T-helper 2 cell treated with Interferon-gamma antibody and Interleukin-4, amounts not matched to agents 5 μg/mL and 100 μg/mL, for 36 hours (primary cell): ENCODE measurements at regions not wholly inside any gene's neighbourhood (a gene's known extent, or its start where the extent isn't known, plus 50 kb on each side); places are given as distances from the start of the nearest gene placed in this dataset.

Experiments
- DNase-seq: peaks from one replicate; pipeline ENCODE4 v3.0.0; 2021; ENCODE audit warnings: low spot score
- H3K27ac Mint-ChIP-seq: one replicate; pipeline ENCODE4 v1.8.0; 2021; ENCODE audit warnings: mild to moderate bottlenecking, mixed read lengths
- H3K27me3 Mint-ChIP-seq: one replicate; pipeline ENCODE4 v1.8.0; 2021; ENCODE audit warnings: low read depth, mixed read lengths
- H3K36me3 Mint-ChIP-seq: one replicate; pipeline ENCODE4 v1.8.0; 2021; ENCODE audit warnings: low read depth, mixed read lengths
- H3K4me1 Mint-ChIP-seq: one replicate; pipeline ENCODE4 v1.8.0; 2021; ENCODE audit warnings: low read depth, mixed read lengths
- H3K4me3 Mint-ChIP-seq: one replicate; pipeline ENCODE4 v1.8.0; 2022; ENCODE audit warnings: mild to moderate bottlenecking, moderate library complexity, mixed read lengths
- H3K9me3 Mint-ChIP-seq: one replicate; pipeline ENCODE4 v1.8.0; 2021; ENCODE audit warnings: mixed read lengths

- H3K36me3 Mint-ChIP-seq, result no peaks in the 10 kb centered on the region
- H3K27ac Mint-ChIP-seq, result no peak overlapping the region
- DNase-seq, result no peak
- H3K9me3 Mint-ChIP-seq, result no peaks in the 10 kb centered on the region
- H3K4me1 Mint-ChIP-seq, result no peaks in the 10 kb centered on the region
- H3K4me3 Mint-ChIP-seq, result no peak overlapping the region
- H3K27me3 Mint-ChIP-seq, result no peaks in the 10 kb centered on the region
Measured at GRCh38 chr6:97427648-97428047, 144.6 kb upstream of the MMS22L start.

- DNase-seq, result no peak
Measured at GRCh38 chr6:97437087-97437486, 154.1 kb upstream of the MMS22L start.

GRCh38 chr6:97438011-97438671 lies 155.1 kb upstream of the MMS22L start:
- Mint-ChIP-seq H3K27ac (no peak overlapping the region), H3K36me3 (no peaks in the 10 kb centered on the region), H3K4me3 (no peak overlapping the region), H3K9me3 (no peaks in the 10 kb centered on the region), H3K27me3 (no peaks in the 10 kb centered on the region), H3K4me1 (no peaks in the 10 kb centered on the region)
- DNase-seq, result no peak

More at GRCh38 chr6:97437087-97437486, 154.1 kb upstream of the MMS22L start:
- Mint-ChIP-seq H3K9me3 (no peaks in the 10 kb centered on the region), H3K4me3 (no peak overlapping the region), H3K36me3 (no peaks in the 10 kb centered on the region), H3K4me1 (no peaks in the 10 kb centered on the region), H3K27ac (no peak overlapping the region), H3K27me3 (no peaks in the 10 kb centered on the region)

- Mint-ChIP-seq H3K27ac (no peak overlapping the region), H3K27me3 (no peaks in the 10 kb centered on the region), H3K4me3 (no peak overlapping the region), H3K9me3 (no peaks in the 10 kb centered on the region), H3K4me1 (no peaks in the 10 kb centered on the region), H3K36me3 (no peaks in the 10 kb centered on the region)
- no peak for DNase-seq
Measured at GRCh38 chr6:97440590-97441176, 157.7 kb upstream of the MMS22L start.

- peaks cover 2% of the 10 kb centered on the region for H3K27me3 Mint-ChIP-seq
- no peak overlapping the region for H3K27ac Mint-ChIP-seq
- no peaks in the 10 kb centered on the region for H3K9me3 Mint-ChIP-seq
- no peak for DNase-seq
- no peaks in the 10 kb centered on the region for H3K36me3 Mint-ChIP-seq
- no peak overlapping the region for H3K4me3 Mint-ChIP-seq
- H3K4me1 Mint-ChIP-seq, result no peaks in the 10 kb centered on the region
Measured at GRCh38 chr6:97443408-97444080, 160.5 kb upstream of the MMS22L start.

GRCh38 chr6:97445407-97445806 lies 162.4 kb upstream of the MMS22L start:
- H3K27me3 Mint-ChIP-seq, result peaks cover 2% of the 10 kb centered on the region
- DNase-seq, result no peak
- H3K27ac Mint-ChIP-seq, result no peak overlapping the region
- no peak overlapping the region for H3K4me3 Mint-ChIP-seq
- H3K36me3 Mint-ChIP-seq, result no peaks in the 10 kb centered on the region
- no peaks in the 10 kb centered on the region for H3K4me1 Mint-ChIP-seq
- H3K9me3 Mint-ChIP-seq, result no peaks in the 10 kb centered on the region

- H3K4me3 Mint-ChIP-seq, result no peak overlapping the region
- no peak for DNase-seq
- H3K4me1 Mint-ChIP-seq, result no peaks in the 10 kb centered on the region
- peaks cover 2% of the 10 kb centered on the region for H3K27me3 Mint-ChIP-seq
- H3K9me3 Mint-ChIP-seq, result no peaks in the 10 kb centered on the region
- H3K36me3 Mint-ChIP-seq, result no peaks in the 10 kb centered on the region
- H3K27ac Mint-ChIP-seq, result no peak overlapping the region
Measured at GRCh38 chr6:97449444-97449966, 166.5 kb upstream of the MMS22L start.

GRCh38 chr6:97450087-97450486 lies 167.1 kb upstream of the MMS22L start:
- peaks cover 2% of the 10 kb centered on the region for H3K27me3 Mint-ChIP-seq
- H3K4me3 Mint-ChIP-seq, result no peak overlapping the region
- no peak for DNase-seq
- H3K36me3 Mint-ChIP-seq, result no peaks in the 10 kb centered on the region
- H3K27ac Mint-ChIP-seq, result no peak overlapping the region
- H3K4me1 Mint-ChIP-seq, result no peaks in the 10 kb centered on the region
- H3K9me3 Mint-ChIP-seq, result no peaks in the 10 kb centered on the region

- Mint-ChIP-seq H3K4me1 (no peaks in the 10 kb centered on the region), H3K27me3 (peaks cover 3% of the 10 kb centered on the region), H3K4me3 (no peak overlapping the region), H3K27ac (no peak overlapping the region), H3K36me3 (no peaks in the 10 kb centered on the region), H3K9me3 (no peaks in the 10 kb centered on the region)
- DNase-seq, result no peak
Measured at GRCh38 chr6:97456070-97456469, 173.1 kb upstream of the MMS22L start.

GRCh38 chr6:97459535-97459934 lies 176.5 kb upstream of the MMS22L start:
- H3K4me3 Mint-ChIP-seq, result no peak overlapping the region
- H3K9me3 Mint-ChIP-seq, result no peaks in the 10 kb centered on the region

GRCh38 chr6:97459986-97460385 lies 177.0 kb upstream of the MMS22L start:
- Mint-ChIP-seq H3K4me1 (no peaks in the 10 kb centered on the region), H3K27me3 (peaks cover 3% of the 10 kb centered on the region), H3K36me3 (no peaks in the 10 kb centered on the region), H3K4me3 (no peak overlapping the region), H3K27ac (no peak overlapping the region), H3K9me3 (no peaks in the 10 kb centered on the region)
- DNase-seq, result no peak

More at GRCh38 chr6:97459535-97459934, 176.5 kb upstream of the MMS22L start:
- DNase-seq, result no peak
- H3K4me1 Mint-ChIP-seq, result no peaks in the 10 kb centered on the region
- no peak overlapping the region for H3K27ac Mint-ChIP-seq
- H3K36me3 Mint-ChIP-seq, result no peaks in the 10 kb centered on the region
- peaks cover 3% of the 10 kb centered on the region for H3K27me3 Mint-ChIP-seq

- H3K27ac Mint-ChIP-seq, result no peak overlapping the region
- no peaks in the 10 kb centered on the region for H3K4me1 Mint-ChIP-seq
- DNase-seq, result no peak
- H3K36me3 Mint-ChIP-seq, result no peaks in the 10 kb centered on the region
- H3K9me3 Mint-ChIP-seq, result no peaks in the 10 kb centered on the region
- H3K27me3 Mint-ChIP-seq, result peaks cover 3% of the 10 kb centered on the region
- no peak overlapping the region for H3K4me3 Mint-ChIP-seq
Measured at GRCh38 chr6:97460394-97461080, 177.5 kb upstream of the MMS22L start.

- no peak for DNase-seq
- H3K4me3 Mint-ChIP-seq, result no peak overlapping the region
- peaks cover 3% of the 10 kb centered on the region for H3K27me3 Mint-ChIP-seq
- no peaks in the 10 kb centered on the region for H3K4me1 Mint-ChIP-seq
- H3K9me3 Mint-ChIP-seq, result no peaks in the 10 kb centered on the region
- H3K27ac Mint-ChIP-seq, result no peak overlapping the region
- no peaks in the 10 kb centered on the region for H3K36me3 Mint-ChIP-seq
Measured at GRCh38 chr6:97461218-97461617, 178.2 kb upstream of the MMS22L start.

GRCh38 chr6:97462031-97462430 lies 179.0 kb upstream of the MMS22L start:
- Mint-ChIP-seq H3K27ac (no peak overlapping the region), H3K9me3 (no peaks in the 10 kb centered on the region), H3K4me3 (no peak overlapping the region), H3K27me3 (no peaks in the 10 kb centered on the region), H3K4me1 (no peaks in the 10 kb centered on the region), H3K36me3 (no peaks in the 10 kb centered on the region)
- DNase-seq, result no peak
